Fibroblast of upper back skin (primary cell): ENCODE measurements at regions not wholly inside any gene's neighbourhood (a gene's known extent, or its start where the extent isn't known, plus 50 kb on each side); places are given as distances from the start of the nearest gene placed in this dataset.

Experiments
- DNase-seq: peaks from one replicate; pipeline ENCODE4 v3.0.0-alpha.2; 2013

GRCh38 chr11:71201936-71202597 is 50.3 kb downstream of the SHANK2 start:
- no peak for DNase-seq

- DNase-seq: no peak
These were observed 51.1 kb downstream of the SHANK2 start for GRCh38 chr11:71201231-71201630.

DNA sequence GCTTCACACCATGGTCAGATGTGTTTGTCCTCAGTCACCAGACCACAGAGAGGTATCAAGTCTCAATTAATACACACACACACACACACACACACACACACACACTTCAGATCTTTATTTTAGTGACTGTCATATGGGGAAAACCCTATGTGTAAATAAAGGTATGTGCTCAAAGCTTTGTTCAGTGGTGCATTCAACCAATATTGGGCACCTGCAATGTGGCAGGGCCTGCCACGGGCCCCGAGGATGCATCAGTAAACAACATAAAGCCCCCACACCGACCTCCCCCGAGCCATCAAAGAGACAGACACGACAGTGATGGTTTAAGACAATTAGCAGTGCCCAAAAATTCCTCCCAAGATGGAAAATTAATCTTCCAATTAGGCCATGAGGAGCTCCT is 51.6 kb downstream of the SHANK2 start:
- no peak for DNase-seq

DNA sequence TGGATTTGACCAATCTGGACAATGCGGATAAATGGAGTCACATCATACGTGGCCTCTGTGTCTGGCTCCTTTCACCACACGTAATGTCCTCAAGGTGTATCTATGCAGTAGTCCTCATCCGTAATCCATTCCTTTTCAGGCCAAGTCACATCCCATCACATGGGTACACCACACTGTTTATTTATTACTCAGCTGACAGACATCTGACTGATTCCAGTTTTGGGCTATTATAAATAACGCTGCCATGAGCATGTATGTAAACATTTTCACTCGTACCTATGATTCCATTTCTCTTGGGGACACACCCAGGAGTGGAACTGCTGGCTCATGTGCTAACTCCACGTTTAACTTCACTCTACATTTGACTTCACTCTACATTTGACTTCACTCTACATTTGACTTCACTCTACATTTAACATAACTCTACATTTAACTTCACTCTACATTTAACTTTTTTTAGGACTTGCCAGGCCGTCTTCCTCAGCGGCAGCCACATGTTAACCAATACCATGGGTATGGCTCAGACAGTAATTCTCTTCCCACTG is 52.1 kb downstream of the SHANK2 start:
- no peak for DNase-seq

DNA sequence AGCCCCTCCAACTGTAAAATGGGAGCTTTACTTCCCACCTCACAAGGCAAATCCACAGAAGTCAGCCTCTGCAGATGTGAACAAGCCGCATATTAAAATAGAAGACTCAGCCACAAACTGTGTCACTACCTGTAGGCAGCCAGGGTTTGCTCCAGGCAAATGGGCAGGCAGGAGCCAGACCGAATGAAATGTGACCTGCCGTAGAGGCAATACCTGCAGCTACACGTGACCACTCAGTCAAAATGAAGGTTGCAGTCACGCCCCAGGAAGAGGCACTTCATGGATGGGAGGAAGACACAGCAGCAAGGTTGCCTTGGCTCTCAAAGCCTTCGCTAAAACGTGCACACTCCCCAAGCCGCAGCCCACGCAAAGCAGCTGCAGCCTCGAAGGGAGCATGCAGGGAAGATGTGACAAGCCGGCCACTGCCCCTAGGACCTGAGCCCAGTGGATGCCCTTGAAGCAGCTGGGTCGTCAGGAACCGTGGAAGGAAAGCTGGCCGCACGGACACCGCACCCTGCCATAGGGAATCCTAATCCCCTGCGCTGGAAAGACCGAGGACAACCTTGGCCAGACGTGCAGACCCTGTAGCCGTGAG is 53.1 kb downstream of the SHANK2 start:
- DNase-seq: no peak

DNA sequence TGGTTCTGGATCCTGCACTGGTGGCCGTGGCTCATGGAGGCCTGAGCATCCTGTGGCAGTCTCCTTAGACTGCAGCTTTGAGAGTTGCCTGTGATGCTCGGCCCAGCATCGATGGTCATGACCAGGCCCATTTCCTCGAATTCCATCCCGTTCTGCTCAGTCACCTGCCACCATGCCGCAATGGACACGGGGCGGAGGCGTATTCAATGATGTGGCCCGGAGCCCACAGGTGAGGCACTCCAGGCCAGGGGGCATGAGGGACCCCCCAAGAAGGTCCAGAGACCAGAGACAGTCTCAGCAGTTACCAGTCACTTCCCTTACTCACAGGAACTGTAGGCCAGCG is 53.6 kb downstream of the SHANK2 start:
- no peak for DNase-seq

DNA sequence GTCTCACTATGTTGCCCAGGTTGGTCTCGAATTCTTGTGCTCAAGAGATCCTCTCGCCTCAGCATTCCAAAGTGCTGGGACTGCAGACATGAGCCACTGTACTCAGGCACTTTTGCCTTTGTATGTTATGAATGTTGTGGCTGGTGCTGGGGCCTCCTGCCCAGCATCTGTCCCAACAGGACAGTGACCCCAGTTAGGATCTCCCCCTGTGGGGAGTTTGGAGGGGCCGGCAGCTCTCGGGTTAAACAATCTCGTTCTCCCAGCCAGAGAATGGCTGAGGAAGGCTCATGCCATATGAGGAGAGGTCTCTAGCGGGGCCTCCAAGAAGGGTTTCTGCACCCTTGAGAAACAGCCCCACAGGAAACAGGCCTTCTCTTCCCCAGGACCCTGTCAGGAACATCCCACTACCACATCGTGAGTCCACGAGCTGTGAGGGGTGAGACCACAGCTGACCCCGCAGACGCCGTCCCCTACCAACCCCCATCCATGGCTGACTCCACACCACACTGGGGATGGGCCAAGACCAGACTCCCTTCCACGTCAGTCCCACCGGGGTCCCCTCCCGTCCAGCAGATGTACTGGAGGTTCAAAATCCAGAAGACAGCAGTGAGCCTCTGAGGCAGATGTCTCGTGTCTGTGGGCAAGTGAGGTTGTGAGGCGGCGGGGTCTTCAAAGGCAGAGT is 54.1 kb downstream of the SHANK2 start:
- DNase-seq: no peak

- DNase-seq: no peak
These were observed 55.3 kb downstream of the SHANK2 start for GRCh38 chr11:71197096-71197495.

DNA sequence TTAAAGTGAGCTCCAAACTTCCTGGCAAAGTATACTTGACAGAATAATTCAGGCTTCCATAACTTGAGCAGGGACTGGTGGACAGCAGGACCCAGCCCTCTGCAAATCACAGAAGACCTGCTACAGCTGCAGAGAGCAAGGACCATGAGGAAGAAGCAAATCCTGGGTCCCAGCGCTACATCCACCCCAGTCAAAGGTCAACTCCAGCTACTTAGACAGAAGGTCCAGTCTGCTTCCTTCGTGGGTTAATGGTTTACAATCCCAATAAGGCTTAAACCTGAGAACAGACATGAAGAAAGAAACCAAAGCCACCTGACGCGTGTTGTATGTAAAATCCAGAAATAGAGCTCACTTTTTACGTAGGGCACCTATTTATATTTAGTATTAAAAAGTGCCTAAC is 57.7 kb downstream of the SHANK2 start:
- DNase-seq: no peak

DNA sequence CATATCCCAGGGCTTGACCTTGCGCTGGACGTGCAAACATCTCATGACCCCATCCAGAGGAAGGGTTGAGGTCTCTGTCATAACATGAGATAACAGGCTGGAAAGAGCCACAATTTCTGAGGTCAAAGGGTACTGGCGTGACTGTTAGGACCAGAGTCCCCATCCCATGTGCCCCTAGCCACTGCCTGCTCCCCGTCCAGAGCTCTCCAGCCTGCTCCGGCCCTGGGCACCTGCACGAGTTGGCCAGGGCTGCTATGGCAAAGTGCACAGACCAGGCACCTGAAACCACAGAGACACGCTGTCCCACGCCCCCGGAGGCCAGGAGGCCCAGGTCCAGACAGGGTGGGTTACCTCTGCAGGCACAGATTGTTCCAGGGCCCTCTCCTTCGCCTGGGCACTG is 58.9 kb downstream of the SHANK2 start:
- DNase-seq: no peak

DNA sequence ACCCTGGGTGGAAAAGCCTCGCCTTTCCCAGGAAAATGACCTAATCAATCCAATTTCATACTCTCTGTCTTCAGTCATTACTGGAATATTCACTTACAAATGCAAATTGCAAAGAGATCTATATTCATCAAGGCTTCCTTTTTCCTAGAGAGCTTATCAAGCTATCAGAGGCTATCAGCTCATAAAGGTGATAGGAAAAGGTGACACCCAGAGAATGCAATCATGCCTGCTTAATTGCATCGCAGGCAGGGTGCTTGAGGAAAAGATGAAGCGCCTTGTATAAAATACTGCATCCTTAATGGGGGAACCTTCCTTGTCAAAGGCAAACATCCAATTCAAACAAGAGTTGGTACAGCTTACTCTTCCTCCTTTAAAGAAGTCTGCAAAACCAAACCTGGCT is 59.7 kb downstream of the SHANK2 start:
- DNase-seq: no peak

DNA sequence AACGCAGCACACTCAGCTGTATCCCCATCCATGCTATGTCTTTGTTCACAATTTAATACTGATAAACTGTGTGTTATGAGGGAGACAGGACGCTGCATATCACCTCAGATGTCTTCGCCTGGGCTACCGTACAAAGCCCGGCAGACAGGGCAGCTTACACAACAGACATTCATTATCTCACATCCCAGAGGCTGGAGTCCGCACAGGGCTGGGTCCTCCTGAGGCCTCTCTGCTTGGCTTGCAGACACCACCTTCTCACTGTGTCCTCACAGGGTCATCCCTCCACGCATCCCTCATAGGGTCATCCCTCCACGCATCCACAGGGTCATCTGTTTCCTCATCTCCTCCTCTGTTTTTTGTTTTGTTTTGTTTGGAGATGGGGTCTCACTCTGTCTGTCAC is 61.2 kb downstream of the SHANK2 start:
- no peak for DNase-seq

DNA sequence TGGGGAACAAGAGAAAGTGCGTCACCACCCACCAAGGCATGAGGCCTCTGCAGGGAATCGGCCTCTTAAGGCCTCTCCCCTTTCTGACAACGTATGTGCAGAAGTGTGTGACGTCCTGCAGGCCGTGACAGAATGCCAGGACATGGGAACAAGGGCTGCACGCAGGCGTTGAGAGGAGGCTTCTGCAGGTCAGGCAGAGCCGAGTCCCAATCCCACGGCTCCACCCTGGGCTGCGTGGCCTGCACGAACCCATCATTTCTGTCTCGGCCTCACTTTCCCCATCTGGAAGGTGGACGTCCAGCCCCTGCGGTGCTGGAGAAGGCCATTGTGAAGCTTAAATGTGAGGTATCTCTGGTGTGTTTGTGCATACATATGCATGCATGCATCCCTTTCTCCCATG is 61.8 kb downstream of the SHANK2 start:
- no peak for DNase-seq

GRCh38 chr11:71189768-71190315 is 62.5 kb downstream of the SHANK2 start:
- no peak for DNase-seq

GRCh38 chr11:71188886-71189767 is 63.2 kb downstream of the SHANK2 start:
- DNase-seq: no peak

DNA sequence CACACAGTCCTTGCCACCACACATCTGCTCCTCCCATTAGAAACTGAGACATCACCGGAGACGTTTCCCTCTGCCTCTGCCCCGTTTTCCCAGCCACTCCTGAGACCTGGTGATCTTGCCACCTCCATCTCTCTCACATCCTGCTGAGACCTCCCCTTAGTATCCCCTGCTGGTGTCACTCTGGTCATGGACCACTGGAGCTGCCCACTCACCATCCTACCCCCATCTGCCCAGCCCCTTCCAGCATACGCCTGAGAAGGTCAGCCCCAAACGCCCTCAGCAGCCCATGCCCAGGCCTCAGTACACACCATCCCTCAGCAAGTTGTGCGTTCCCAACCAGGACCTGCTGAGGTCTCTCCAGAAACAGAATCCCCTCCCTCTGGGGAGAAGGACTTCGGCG is 64.3 kb downstream of the SHANK2 start:
- no peak for DNase-seq

GRCh38 chr11:71186806-71187205 is 65.6 kb downstream of the SHANK2 start:
- DNase-seq: no peak

DNA sequence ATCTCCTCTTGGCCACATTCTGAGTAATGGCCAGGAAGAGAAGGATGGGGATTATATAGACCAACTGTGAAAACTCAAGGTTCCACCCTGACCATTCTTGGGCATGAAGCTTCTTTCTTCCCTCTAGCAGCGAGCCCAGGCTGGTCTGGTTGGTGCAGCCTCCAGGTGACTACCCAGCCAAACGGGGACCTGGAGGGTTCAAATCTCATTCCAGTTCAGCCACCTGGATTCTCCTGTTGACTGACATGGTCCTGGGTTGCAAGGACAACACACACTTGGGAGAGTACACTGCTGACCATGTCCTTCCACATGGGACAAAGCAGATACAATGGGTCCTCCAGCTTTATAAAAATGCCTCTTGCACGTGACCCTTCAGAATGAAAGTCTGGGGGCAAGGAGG is 67.0 kb downstream of the SHANK2 start:
- no peak for DNase-seq

GRCh38 chr11:71184421-71185210 is 67.8 kb downstream of the SHANK2 start:
- no peak for DNase-seq

- DNase-seq: no peak
These were observed 68.5 kb downstream of the SHANK2 start for GRCh38 chr11:71183878-71184277.

- DNase-seq: no peak
These were observed 69.3 kb downstream of the SHANK2 start for GRCh38 chr11:71182791-71183677.
